ENCODE measurements at regions not wholly inside any gene's neighbourhood (a gene's known extent, or its start where the extent isn't known, plus 50 kb on each side); places are given as distances from the start of the nearest gene placed in this dataset.

DNA sequence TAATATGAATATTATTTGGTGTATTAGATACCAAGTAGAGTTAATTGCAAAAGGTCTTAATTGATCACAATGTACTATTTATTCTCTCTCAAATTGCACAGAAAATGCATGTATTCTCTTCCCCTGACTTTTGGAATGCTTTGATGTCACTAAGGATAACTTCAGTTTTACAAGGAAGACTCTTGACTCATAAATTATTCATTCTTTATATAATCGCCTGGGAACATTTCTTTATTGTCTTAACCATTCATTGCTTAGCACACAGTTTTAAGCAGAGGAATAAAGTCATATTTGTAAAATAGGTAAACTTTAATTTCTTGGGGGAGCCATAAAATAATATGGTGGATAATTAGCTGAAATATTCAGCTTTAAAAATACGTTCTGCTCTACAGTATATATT, 306.0 kb upstream of the TMEM229A start:
- Histone ChIP-seq H3K9me3 (ENCODE audit: control insufficient read depth, insufficient read depth, low read length) (no peaks in the 10 kb centered on the region), H3K4me3 (ENCODE audit: low read length) (no peak overlapping the region), H3K27me3 (ENCODE audit: control insufficient read depth, insufficient read depth, low read length) (no peaks in the 10 kb centered on the region), H3K27ac (ENCODE audit: low read length) (no peak overlapping the region), H3K36me3 (ENCODE audit: control insufficient read depth, insufficient read depth, low read length) (no peaks in the 10 kb centered on the region), H3K4me1 (ENCODE audit: control insufficient read depth, insufficient read depth, low read length) (no peaks in the 10 kb centered on the region)
- intact Hi-C loops (cut with micrococcal nuclease), result no loop called here
- Mint-ChIP-seq H3K36me3 (no peaks in the 10 kb centered on the region), H3K27ac (no peak overlapping the region), H3K27me3 (ENCODE audit: low read depth in 2 of 2) (no peaks in the 10 kb centered on the region), H3K4me1 (no peaks in the 10 kb centered on the region), H3K9me3 (peaks cover 8 to 12% of the 10 kb centered on the region in 2 donors), H3K4me3 (no peak overlapping the region)
- DNase-seq (no peak), ATAC-seq (no peak)
- no CpG with 5 or more reads among the region's 2 CpGs for WGBS (ENCODE audit: insufficient coverage)
- TF ChIP-seq, protein P1, sequence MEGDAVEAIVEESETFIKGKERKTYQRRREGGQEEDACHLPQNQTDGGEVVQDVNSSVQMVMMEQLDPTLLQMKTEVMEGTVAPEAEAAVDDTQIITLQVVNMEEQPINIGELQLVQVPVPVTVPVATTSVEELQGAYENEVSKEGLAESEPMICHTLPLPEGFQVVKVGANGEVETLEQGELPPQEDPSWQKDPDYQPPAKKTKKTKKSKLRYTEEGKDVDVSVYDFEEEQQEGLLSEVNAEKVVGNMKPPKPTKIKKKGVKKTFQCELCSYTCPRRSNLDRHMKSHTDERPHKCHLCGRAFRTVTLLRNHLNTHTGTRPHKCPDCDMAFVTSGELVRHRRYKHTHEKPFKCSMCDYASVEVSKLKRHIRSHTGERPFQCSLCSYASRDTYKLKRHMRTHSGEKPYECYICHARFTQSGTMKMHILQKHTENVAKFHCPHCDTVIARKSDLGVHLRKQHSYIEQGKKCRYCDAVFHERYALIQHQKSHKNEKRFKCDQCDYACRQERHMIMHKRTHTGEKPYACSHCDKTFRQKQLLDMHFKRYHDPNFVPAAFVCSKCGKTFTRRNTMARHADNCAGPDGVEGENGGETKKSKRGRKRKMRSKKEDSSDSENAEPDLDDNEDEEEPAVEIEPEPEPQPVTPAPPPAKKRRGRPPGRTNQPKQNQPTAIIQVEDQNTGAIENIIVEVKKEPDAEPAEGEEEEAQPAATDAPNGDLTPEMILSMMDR (IDR thresholded peaks at IDR 0.05), result no peak

DNA sequence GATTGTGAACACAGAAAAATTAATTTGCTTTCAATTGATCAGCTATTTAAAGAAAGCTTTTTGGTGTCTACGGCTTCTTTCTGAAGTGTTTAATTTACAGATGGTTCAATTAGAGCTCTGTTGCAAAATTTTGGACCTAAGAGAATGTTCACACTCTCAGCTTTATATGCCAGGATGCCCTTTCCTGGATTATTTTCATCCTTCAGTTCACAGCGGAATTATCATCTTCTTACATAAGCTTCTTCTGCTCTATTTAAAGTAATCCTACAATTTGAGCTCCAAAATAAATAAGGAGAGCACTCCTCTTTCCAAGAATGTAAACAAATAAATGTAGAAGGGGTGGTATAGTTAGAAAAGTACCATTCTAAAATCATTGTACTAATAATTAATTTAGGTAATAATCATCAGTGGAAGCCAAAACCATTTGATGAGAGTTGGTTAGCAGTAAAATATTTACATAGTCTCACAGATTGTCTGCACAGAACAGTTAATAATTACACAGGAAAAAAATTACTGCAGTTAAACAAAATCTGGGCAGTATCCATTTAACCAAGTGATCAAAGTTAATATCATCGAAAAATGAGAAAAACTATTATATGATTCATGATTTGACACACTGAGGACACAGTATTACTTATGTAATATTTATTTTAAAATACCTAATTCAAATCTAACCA, 298.0 kb upstream of the TMEM229A start:
- no peaks in the 10 kb centered on the region for H3K36me3 Mint-ChIP-seq
- H3K4me3 Mint-ChIP-seq, result no peak overlapping the region
- intact Hi-C loops (cut with micrococcal nuclease), result no loop called here
- no peaks in the 10 kb centered on the region for H3K36me3 ChIP-seq (ENCODE audit: control insufficient read depth, insufficient read depth, low read length)
- H3K9me3 Mint-ChIP-seq, result peaks cover 11 to 13% of the 10 kb centered on the region in 2 donors
- ATAC-seq (no peak), DNase-seq (no peak)
- H3K4me1 Mint-ChIP-seq, result no peaks in the 10 kb centered on the region
- 83% methylated on average over 2 of the region's 3 CpGs for WGBS (ENCODE audit: insufficient coverage)
- no peaks in the 10 kb centered on the region for H3K27me3 ChIP-seq (ENCODE audit: control insufficient read depth, insufficient read depth, low read length)
- no peak overlapping the region for H3K27ac ChIP-seq (ENCODE audit: low read length)
- no peaks in the 10 kb centered on the region for H3K4me1 ChIP-seq (ENCODE audit: control insufficient read depth, insufficient read depth, low read length)
- no peak overlapping the region for H3K27ac Mint-ChIP-seq
- H3K9me3 ChIP-seq (ENCODE audit: control insufficient read depth, insufficient read depth, low read length), result no peaks in the 10 kb centered on the region
- TF ChIP-seq, protein P1 (IDR thresholded peaks at IDR 0.05), result no peak
- H3K27me3 Mint-ChIP-seq (ENCODE audit: low read depth in 2 of 2), result no peaks in the 10 kb centered on the region
- H3K4me3 ChIP-seq (ENCODE audit: low read length), result no peak overlapping the region

DNA sequence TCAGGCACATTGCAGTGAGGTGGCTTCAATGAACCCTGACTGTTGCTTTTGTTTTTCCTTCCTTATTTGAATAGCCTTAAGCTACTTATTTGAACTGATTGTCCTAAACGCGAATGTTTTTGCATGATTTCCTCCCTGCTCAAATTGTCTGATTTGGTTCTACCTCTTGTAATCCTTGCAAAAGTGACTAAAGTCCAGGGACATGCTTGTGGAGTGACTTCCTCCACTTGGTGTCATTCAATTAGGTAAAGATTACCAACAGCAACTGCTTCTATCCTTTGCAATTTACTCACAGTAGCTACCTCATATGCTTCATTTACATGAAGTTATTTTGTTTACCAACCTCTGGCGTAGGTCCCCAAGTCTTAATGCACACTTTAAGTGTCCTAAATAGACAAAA, 295.9 kb upstream of the TMEM229A start:
- Histone ChIP-seq H3K4me3 (ENCODE audit: low read length) (no peak overlapping the region), H3K27me3 (ENCODE audit: control insufficient read depth, insufficient read depth, low read length) (no peaks in the 10 kb centered on the region), H3K36me3 (ENCODE audit: control insufficient read depth, insufficient read depth, low read length) (no peaks in the 10 kb centered on the region), H3K27ac (ENCODE audit: low read length) (no peak overlapping the region), H3K9me3 (ENCODE audit: control insufficient read depth, insufficient read depth, low read length) (no peaks in the 10 kb centered on the region), H3K4me1 (ENCODE audit: control insufficient read depth, insufficient read depth, low read length) (no peaks in the 10 kb centered on the region)
- Mint-ChIP-seq H3K27ac (no peak overlapping the region), H3K27me3 (ENCODE audit: low read depth in 2 of 2) (no peaks in the 10 kb centered on the region), H3K36me3 (peaks cover 7% of the 10 kb centered on the region), H3K4me3 (no peak overlapping the region), H3K4me1 (no peaks in the 10 kb centered on the region), H3K9me3 (peaks cover 16 to 20% of the 10 kb centered on the region in 2 donors)
- WGBS (ENCODE audit: insufficient coverage), result 51% methylated on average over 3 of the region's 3 CpGs
- ATAC-seq (no peak), DNase-seq (no peak)
- TF ChIP-seq, protein P1 (IDR thresholded peaks at IDR 0.05), result no peak
- intact Hi-C loops (cut with micrococcal nuclease), result no loop called here

DNA sequence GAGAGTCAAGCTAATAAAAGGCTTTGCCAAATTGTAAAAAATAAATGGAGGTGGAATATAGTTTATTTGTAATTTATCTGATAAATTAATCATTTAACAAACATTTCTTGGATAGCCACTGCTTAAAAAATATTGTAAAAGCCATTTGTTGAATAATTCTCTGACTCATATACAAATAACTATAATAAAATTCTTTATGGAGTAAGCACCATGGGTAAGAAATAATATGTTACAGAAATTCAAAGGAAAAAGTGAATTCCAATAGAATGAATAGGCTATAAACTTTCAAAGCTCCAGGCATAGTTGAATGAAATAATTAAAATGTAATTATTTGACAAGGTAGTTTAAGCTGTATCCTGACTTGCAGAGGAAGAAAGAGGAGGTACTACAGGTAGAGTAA, 291.4 kb upstream of the TMEM229A start:
- no peak overlapping the region for H3K4me3 ChIP-seq (ENCODE audit: low read length)
- H3K4me1 Mint-ChIP-seq, result no peaks in the 10 kb centered on the region
- DNase-seq, result no peak
- H3K4me3 Mint-ChIP-seq, result no peak overlapping the region
- no peaks in the 10 kb centered on the region for H3K9me3 ChIP-seq (ENCODE audit: control insufficient read depth, insufficient read depth, low read length)
- ATAC-seq, result no peak
- H3K4me1 ChIP-seq (ENCODE audit: control insufficient read depth, insufficient read depth, low read length), result no peaks in the 10 kb centered on the region
- peaks cover 17 to 24% of the 10 kb centered on the region in 2 donors for H3K9me3 Mint-ChIP-seq
- TF ChIP-seq, protein P1 (IDR thresholded peaks at IDR 0.05), result no peak
- intact Hi-C loops (cut with micrococcal nuclease), result no loop called here
- H3K27me3 ChIP-seq (ENCODE audit: control insufficient read depth, insufficient read depth, low read length), result no peaks in the 10 kb centered on the region
- no peak overlapping the region for H3K27ac ChIP-seq (ENCODE audit: low read length)
- no peak overlapping the region for H3K27ac Mint-ChIP-seq
- H3K36me3 Mint-ChIP-seq, result peaks cover 7% of the 10 kb centered on the region
- H3K27me3 Mint-ChIP-seq (ENCODE audit: low read depth in 2 of 2), result no peaks in the 10 kb centered on the region
- H3K36me3 ChIP-seq (ENCODE audit: control insufficient read depth, insufficient read depth, low read length), result no peaks in the 10 kb centered on the region

Measured in natural killer cell (primary cell).